ENCODE measurements at regions not wholly inside any gene's neighbourhood (a gene's known extent, or its start where the extent isn't known, plus 50 kb on each side); places are given as distances from the start of the nearest gene placed in this dataset.

DNA sequence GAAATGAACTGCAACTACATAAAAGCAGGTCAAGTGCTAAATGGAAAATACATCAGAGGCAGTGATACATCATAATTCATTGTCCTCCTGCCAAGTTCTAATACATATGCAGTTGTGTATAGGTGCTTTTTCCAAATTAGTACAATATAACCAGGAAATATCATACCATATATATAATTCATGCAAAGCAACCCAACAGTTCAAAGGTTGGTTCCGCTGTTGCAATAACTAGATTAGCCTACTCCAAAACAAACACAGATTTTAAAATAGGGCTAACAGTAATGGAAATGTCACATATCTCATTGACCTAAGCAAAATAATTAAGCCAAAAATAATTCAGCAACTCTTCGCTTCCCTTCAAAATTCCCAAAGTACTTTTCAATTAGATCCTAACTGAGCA, 88.9 kb upstream of the NEBL start:
- intact Hi-C loops (cut with DNase I), result no loop called here
- no peak for DNase-seq (ENCODE audit: low spot score)

DNA sequence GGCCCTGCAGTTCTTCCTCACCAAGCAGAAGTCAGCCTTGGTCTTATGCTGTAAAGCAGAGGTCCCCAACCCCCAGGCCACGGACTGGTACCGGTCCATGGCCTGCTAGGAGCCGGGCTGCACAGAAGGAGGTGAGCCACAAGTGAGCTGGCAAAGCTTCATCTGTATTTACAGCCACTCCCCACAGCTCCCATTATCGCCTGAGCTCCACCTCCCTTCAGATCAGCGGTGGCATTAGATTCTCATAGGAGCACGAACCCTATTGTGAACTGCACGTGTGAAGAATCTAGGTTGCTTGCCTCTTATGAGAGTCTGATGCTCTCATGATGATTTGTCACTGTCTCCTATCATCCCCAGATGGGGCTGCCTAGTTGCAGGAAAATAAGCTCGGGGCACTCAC, 87.6 kb upstream of the NEBL start:
- intact Hi-C loops (cut with DNase I), result no loop called here
- DNase-seq (ENCODE audit: low spot score), result no peak

DNA sequence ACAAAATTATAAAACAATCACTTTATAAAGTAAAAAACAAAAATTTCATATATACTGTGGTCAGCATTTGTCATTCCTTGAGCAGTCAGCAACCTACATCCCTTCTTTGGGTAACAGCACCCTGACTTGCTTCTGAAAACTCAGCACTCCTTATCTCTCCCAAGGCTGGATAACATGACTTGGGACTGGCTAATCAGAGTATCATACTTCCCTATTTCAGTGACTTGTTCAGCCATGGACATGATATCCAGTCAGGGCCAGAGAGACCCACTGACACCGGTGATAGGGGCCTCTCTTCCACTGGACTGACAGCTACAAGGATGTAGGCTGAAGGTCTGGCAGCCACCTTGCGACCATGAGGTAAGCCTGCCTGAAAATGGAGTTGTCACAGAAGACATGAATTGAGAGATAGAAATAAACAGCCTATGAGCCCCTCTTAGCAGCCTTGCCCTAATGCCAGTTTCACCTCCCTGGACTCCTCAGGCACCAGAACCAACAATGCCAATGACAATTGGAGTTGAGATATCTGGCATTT, 84.4 kb upstream of the NEBL start:
- no peak for DNase-seq (ENCODE audit: low spot score)
- intact Hi-C loops (cut with DNase I), result no loop called here

DNA sequence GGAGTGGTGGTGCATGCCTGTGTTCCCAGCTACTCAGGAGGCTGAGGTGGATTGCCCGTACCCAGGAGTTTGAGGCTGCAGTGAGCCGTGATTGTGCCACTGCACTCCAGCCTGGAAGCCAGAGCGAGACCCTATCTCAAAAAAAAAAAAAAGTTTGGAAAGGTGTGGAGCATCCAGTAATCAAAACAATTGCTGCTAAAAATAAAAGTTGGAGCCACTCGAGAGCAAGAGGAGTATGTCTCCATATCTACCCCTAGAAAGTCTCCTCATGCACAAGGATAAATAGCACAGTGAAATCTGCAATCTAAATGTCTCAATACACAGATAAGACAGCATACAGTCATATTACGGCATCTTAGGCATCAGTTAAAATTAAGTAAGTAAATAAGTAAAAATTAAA, 81.5 kb upstream of the NEBL start:
- no peak for DNase-seq (ENCODE audit: low spot score)
- intact Hi-C loops (cut with DNase I), result no loop called here

DNA sequence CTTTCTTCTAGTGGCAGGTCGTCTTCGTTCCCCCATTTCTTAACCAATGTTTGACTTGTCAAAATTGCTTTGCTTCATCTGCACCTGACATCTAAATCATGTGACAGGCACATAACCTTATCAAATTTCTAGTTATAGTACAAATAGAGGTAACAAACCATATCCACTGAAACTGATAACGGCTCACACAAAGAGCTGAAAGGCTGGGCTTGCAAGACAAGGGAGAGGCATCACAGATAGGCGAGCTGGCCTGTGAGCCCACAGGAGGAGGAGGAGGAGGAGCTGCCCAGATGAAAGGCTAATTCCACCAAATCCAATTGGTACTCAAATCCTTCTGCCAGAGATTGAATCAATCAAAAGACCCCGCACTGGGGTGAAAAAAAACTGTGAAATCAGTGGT, 80.2 kb upstream of the NEBL start:
- DNase-seq (ENCODE audit: low spot score), result no peak
- intact Hi-C loops (cut with DNase I), result no loop called here

DNA sequence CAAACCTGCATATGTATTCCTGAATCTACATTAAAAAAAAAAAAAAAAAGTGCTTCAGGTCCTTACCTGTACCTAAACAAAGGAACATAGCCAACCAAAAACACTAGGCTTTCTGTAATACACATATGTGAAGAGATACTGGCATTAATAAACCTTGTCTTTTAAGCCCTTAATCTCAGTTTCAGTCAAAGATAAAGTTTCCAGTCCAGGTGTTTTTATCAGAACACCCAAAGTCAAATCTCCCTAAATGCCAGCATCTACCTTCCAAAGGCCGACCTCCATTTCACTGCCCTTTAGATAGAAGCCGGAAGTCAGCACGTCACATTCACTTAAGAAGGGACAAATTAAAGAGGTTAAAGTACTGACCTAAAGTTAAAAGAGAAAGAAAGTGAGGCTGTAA, 79.8 kb upstream of the NEBL start:
- intact Hi-C loops (cut with DNase I), result no loop called here
- no peak for DNase-seq (ENCODE audit: low spot score)

DNA sequence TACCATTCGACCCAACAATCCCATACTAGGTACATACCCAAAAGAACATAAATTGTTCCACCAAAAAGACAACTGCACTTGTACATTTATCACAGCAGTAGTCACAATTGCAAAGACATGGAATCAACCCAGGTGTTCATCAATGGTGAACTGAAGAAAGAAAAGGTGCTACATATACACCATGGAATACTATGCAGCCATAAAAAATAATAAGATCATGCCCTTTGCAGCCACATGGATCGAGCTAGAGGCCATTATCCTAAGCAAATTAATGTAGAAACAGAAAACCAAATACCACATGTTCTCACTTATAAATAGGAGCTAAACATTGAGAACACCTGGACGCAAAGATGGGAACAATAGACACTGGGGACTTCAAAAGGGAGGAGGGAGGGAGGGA, 79.3 kb upstream of the NEBL start:
- intact Hi-C loops (cut with DNase I), result no loop called here
- DNase-seq (ENCODE audit: low spot score), result no peak

DNA sequence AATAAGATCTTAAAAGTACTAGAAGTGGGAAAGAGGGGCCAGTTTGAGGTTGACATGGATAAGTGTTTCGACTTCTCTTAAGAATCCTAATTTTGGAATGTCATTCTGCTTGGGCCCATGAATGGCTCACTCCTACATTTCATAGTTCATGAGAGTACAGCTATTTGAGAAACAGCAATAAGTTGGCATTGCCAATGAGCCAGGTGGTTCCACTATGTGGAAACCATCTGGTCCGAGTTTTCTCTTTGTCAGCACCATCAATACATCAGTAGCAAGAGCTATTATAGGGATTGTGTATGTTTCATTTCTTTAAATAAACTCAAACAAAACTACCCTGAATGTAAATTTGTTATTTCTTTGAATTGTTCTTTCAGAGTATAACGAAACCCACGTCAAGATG, 78.1 kb upstream of the NEBL start:
- intact Hi-C loops (cut with DNase I), result no loop called here
- no peak for DNase-seq (ENCODE audit: low spot score)

DNA sequence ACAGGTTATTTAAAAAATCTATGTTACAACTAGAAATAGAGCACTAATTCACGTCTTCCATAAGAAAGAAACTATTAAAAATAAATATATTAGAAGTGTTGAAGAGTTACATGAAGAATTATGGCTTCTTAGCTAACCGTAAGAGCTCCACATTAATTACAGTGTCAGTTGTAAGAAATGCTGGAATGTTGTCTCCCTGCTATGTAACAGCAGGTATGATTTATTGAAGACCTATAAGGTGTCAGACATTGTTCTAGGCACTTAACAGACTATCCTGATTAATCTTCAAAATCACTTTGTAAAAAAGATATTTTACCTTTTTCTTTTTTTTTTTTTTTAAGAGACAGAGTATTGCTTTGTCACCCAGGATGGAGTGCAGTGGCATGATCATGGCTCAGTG, 75.8 kb upstream of the NEBL start:
- no peak for DNase-seq (ENCODE audit: low spot score)
- intact Hi-C loops (cut with DNase I), result no loop called here

DNA sequence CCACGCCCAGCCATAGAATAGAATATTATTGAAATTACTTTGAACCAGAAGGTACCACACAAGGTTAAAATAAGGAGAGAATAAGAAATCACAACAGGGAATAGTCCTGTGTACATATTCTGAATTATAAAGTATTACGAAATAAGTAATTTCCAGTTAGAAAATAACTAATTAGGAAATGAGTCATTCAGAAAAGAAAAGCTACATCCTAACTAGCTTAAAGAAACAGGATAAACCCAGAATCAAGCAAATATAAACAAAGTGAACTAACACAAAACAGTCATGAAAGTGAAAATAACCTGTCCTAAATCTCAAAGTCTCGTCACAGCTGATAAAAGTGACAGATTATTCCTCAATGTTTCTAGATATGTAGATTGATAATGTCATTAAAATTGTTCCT, 74.8 kb upstream of the NEBL start:
- intact Hi-C loops (cut with DNase I), result no loop called here
- DNase-seq (ENCODE audit: low spot score), result no peak

DNA sequence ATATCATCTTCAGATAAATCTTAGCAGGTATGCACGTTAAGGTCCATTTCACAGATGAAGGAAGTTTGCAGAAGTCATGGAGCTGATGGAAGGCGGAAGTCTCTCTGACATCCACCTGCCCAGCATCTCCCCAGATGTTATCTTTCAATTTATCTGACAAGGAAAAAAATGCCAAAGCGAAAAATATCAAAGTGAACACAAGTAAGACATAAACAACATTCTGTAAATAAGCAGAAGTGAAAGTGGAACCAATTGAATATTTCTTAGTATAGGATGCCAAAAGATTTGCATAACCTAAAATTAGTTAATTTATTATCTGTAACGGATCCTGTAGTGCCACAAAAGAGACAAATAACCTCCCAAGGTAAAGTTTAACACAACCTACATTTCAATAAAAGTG, 73.6 kb upstream of the NEBL start:
- intact Hi-C loops (cut with DNase I), result no loop called here
- DNase-seq (ENCODE audit: low spot score), result no peak

DNA sequence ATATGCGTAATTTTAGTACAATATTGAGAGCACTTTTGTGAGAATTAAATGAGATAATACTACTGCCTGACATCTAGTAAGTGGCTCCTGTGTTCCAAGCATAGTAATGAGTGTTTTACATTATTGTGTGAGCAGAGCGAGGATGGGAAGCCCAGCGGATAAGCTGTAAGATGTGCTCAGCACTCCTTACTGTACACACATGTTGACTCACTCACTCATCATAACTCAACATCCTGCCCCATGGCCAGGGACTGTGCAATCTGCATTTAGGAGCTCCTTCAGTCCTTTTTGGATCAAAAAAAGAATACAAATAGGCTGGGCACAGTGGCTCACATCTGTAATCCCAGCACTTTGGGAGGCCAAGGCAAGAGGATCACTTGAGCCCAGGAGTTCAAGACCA, 72.9 kb upstream of the NEBL start:
- intact Hi-C loops (cut with DNase I), result no loop called here
- DNase-seq (ENCODE audit: low spot score), result no peak

DNA sequence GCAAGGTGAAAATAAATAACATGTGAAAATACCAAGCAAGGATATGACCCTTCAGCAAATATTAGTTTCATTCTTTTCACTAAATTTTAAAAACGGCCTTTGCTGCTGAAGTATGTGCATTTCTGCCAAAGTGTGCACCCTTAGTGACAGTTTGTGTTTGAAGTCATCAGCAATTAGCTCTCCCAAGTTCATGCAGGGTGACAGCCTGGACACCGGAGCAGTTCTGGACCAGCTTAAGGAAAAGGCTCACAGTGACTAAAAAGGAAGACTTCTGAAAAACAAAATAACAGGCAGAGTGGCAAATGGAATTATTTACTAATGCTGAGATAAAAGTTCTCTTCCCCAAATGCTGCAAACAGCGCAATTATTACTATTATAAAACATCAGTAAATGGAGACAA, 69.3 kb upstream of the NEBL start:
- intact Hi-C loops (cut with DNase I), result no loop called here
- no peak for DNase-seq (ENCODE audit: low spot score)

DNA sequence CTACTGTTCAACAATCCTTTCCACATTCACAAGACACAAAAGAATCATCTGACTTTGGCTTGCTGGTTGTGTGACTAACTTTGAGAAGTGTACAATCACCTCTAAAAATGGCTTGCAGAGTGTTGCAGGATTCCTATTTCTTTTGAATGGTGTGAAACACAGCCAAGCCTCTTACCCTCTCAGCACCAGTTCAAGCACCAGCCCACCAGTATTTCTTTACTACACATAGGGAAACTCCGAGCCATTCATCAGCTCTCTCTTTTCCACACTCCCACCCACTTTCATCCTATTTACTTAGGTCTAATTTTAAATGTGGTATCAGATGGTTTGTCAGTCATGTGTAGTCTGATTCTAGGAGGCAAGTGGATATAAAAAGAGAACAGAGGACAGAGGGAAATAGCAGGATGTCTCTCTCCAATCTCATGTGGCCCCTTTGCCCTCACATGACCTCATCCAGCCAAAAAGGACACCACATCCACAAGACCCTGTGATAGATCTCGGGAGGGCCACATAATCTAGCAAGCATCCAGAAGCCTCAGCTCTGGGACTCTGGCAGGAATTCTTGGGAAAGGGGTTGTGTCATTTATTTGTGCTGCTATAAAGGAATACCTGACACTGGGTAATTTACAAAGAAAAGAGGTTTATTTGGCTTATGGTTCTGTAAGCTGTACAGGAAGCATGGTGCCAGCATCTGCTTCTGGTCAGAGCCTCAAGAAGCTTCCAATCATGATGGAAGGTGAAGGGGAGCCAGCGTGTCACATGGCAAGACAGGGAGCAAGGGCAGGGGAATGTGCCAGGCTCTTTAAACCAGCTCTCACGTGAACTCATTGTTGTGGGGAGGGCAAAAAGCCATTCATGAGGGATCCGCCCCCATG, 66.8 kb upstream of the NEBL start:
- intact Hi-C loops (cut with DNase I), result no loop called here
- no peak for DNase-seq (ENCODE audit: low spot score)

DNA sequence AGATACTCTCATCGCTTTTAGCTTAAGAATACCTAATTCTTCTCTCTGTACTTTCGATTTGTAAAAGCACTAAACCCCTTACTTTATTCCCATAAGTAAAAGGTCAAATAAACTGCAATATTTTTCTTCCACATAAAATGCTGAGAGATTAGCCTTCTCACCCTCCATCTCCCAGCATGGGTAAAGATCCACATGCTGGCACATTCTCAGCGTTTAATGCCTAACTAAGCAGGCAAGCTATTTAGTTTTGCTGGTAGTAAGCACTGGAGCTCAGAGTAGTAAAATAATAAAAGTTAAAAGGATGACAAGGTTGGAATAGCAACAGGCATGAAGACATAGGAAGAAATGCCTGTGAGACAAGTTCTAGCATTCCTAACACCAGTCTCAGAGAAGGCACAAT, 65.9 kb upstream of the NEBL start:
- intact Hi-C loops (cut with DNase I), result no loop called here
- DNase-seq (ENCODE audit: low spot score), result no peak

DNA sequence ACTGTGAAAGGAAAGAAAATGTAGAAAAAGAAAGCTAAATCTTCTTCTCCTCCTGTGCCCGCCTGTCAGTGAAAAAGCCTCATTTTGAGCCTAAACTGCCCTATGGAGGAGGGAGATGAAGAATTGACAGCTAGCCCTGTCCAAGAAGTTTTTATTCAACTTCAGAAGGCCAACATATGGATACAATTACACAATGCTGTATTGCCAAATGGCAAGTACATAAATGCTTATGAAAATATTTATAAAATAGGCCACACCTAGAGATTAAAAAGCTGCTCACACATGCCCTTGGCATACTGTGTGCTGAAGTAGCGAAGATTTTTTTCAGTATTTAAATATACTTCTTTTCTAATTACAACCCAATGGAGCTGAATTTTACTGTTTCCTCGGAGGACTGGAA, 65.1 kb upstream of the NEBL start:
- DNase-seq (ENCODE audit: low spot score), result no peak
- intact Hi-C loops (cut with DNase I), result no loop called here

DNA sequence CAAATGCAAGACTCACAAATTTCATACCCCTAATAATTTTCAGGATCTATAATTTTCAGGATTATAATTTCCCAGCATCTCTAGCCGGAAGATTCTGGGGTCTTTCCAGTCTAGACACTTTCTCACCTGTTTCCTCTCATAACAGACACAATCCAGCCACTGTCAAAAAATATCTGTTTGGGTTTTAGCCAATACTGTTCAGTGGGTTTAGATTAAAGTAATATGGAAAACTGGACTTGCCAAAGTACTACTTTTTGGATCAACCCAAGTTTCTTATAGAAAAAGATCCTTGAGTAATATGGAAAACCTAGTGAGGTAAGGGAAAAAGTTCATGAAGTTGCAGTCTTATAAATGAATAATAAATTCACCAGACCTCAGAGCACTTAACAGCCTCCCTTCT, 62.1 kb upstream of the NEBL start:
- intact Hi-C loops (cut with DNase I), result no loop called here
- no peak for DNase-seq (ENCODE audit: low spot score)

DNA sequence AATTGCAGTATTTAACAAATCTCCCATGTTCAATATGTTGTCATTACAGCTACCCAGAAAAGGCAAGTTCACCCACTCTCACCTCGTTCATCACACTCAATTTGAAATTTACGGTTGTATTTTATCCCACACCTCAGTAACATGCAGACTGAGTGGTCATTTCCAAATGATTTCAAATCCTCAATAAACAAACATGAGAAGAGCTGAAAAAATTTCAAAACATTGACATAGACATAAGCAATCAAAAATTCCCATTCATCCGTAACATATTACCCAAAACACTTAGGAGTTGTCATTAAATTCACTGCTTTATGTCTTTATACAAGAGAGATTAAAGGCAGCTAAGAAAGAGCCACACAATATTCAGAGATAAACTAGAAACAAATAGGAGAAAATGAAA, 61.7 kb upstream of the NEBL start:
- intact Hi-C loops (cut with DNase I), result no loop called here

DNA sequence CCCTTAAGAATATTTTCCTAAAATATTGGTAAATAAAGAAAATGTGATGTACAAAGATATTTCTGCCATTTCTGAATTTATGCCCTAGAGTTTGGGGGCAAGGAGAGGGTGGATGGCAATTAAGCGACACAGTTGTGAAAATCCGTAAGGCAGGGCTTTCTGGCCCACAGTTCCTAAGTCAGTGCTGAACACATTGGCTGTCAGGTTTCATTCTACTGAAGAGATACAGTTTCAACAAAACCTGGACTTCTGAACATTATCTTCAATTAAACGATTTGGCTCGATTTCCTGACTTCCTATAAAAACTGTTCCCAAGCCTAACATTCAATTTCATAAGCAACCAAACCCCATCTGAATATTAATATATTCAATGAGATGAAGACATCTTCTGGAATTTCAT, 61.1 kb upstream of the NEBL start:
- intact Hi-C loops (cut with DNase I), result no loop called here
- DNase-seq (ENCODE audit: low spot score), result no peak

More for the DNA sequence above, 61.7 kb upstream of the NEBL start:
- DNase-seq (ENCODE audit: low spot score), result no peak

DNA sequence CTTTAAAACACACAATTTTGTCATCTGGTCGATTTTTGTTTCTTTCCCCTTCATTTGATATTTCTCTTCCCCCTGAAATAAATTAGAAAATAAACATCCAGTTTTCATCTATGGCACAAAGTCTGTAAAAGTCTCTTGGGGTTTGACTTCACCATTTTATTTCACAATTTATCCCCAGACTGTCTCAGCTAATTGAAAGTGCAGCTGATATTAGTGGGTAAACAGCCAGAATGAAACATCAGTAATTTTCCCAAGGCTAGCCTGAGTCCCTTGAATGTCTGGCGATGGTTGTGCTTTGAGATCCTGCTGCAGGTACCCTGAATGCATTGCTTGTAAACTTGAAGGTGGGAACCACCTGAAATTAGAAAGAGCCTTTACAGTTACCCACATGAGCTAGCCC, 60.6 kb upstream of the NEBL start:
- intact Hi-C loops (cut with DNase I), result no loop called here

DNA sequence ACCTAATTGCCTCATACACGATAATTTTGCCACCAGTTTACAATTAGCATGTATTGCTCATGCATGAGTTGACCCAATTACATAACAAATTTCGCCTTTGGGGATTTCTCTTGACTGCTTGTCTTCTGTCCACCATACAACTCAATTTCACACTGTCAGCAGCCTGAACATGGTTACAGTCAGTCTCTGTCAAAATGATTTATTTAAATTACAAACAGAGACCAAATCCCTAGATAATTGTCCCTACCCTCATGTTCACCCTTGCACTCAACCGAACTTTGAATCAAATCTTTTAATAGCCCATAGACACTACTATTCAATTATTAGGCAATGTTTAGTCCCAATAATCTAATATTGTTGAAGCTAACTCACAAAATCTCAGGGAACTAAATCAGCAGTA, 59.7 kb upstream of the NEBL start:
- intact Hi-C loops (cut with DNase I), result no loop called here
- no peak for DNase-seq (ENCODE audit: low spot score)

More for the DNA sequence above, 60.6 kb upstream of the NEBL start:
- no peak for DNase-seq (ENCODE audit: low spot score)

DNA sequence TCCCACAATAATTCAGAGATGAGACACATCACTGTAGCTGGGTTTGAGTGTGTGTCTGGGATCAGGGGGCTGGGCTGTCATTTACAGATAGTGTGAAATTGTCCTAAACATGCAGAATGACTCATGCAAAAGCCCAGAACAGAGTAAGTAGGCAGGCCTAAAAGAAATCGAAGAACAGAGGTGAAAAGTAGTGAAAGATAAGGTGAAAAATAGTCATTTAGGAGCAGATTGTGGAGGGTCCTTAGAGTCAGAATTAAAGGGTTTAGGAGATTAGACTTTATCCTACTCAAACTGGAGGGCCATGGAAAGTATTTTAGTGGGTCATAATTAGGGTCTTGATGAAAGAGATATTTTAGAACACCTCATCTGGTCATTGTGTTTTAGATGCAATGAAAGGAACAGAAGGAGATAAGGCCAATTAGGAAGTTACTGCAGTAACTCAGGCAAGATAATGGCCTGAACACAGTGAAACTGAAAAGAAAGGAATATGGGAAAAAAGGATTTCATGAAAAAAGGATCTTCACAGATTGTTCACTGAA, 58.3 kb upstream of the NEBL start:
- intact Hi-C loops (cut with DNase I), result no loop called here
- DNase-seq (ENCODE audit: low spot score), result no peak
